ENCODE measurements at regions not wholly inside any gene's neighbourhood (a gene's known extent, or its start where the extent isn't known, plus 50 kb on each side); places are given as distances from the start of the nearest gene placed in this dataset.

DNA sequence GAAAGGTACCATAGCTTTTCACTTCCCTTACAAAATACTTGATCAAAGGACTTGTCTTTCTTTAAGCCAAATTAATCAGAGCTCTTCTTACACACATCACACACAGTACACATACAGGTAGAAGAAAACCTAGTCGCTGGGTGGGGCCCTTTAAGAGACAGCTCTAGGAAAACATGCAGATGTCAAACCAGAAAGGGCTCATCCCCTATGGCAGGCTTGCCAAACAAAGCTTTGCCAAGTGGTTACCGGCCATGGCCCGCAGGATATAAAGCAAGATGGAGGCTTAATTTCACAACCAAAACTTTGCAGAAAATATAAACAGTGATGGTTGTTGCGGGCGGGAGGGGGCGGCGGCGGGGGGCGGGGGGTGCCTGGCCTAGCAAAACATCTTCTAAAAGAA lies 2156.0 kb upstream of the PIK3C3 start:
- TF ChIP-seq, protein P1, sequence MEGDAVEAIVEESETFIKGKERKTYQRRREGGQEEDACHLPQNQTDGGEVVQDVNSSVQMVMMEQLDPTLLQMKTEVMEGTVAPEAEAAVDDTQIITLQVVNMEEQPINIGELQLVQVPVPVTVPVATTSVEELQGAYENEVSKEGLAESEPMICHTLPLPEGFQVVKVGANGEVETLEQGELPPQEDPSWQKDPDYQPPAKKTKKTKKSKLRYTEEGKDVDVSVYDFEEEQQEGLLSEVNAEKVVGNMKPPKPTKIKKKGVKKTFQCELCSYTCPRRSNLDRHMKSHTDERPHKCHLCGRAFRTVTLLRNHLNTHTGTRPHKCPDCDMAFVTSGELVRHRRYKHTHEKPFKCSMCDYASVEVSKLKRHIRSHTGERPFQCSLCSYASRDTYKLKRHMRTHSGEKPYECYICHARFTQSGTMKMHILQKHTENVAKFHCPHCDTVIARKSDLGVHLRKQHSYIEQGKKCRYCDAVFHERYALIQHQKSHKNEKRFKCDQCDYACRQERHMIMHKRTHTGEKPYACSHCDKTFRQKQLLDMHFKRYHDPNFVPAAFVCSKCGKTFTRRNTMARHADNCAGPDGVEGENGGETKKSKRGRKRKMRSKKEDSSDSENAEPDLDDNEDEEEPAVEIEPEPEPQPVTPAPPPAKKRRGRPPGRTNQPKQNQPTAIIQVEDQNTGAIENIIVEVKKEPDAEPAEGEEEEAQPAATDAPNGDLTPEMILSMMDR (IDR thresholded peaks at IDR 0.05): no peak
- no peak for TF ChIP-seq POLR2AphosphoS5 (IDR thresholded peaks at IDR 0.05)
- TF ChIP-seq POLR2A (IDR thresholded peaks at IDR 0.05): no peak
